Activated CD8-positive, alpha-beta T cell treated with anti-CD3 and anti-CD28 coated beads for 36 hours (primary cell): ENCODE measurements at regions not wholly inside any gene's neighbourhood (a gene's known extent, or its start where the extent isn't known, plus 50 kb on each side); places are given as distances from the start of the nearest gene placed in this dataset.

Experiments
- ATAC-seq: fragments of 200-7000 bp; cut with Tn5 transposase; one replicate; pipeline ENCODE4 v1.10.0; 2021; ENCODE audit warnings: mild to moderate bottlenecking, moderate library complexity
- CTCF ChIA-PET: fragments of 350-600 bp; sonication (Branson Sonifier 250); formaldehyde crosslinking; loops from one replicate; lab custom pipeline; 2021; ENCODE audit warnings: antibody characterized with exemption; lab: Charles Lee
- POLR2A ChIA-PET: fragments of 350-600 bp; sonication (Branson Sonifier 250); formaldehyde crosslinking; loops from one replicate; lab custom pipeline; 2021; ENCODE audit warnings: antibody characterized with exemption; lab: Charles Lee
- DNase-seq: peaks from one replicate; pipeline ENCODE4 v3.0.0-alpha.2; 2020
- H3K27ac Mint-ChIP-seq: one replicate; pipeline ENCODE4 v1.8.0; 2021; ENCODE audit warnings: mild to moderate bottlenecking, mixed read lengths
- H3K27me3 Mint-ChIP-seq: one replicate; pipeline ENCODE4 v1.8.0; 2021; ENCODE audit warnings: mixed read lengths
- H3K36me3 Mint-ChIP-seq: one replicate; pipeline ENCODE4 v1.8.0; 2021; ENCODE audit warnings: low read depth, mixed read lengths
- H3K4me1 Mint-ChIP-seq: one replicate; pipeline ENCODE4 v1.8.0; 2021; ENCODE audit warnings: low read depth, mixed read lengths
- H3K4me3 Mint-ChIP-seq: one replicate; pipeline ENCODE4 v1.8.0; 2021; ENCODE audit warnings: mild to moderate bottlenecking, moderate library complexity, mixed read lengths
- H3K9me3 Mint-ChIP-seq: one replicate; pipeline ENCODE4 v1.8.0; 2021; ENCODE audit warnings: mixed read lengths
- intact Hi-C: fragments of 100-400 bp; cut with micrococcal nuclease; formaldehyde crosslinking; loops from one replicate; pipeline ENCODE4 v1.10.0; 2022
- TF ChIP-seq, protein P1 (sequence below): fragments of 200-600 bp; IDR thresholded peaks from one replicate; pipeline ENCODE4 v1.8.0; 2022; ENCODE audit warnings: antibody characterized with exemption, mild to moderate bottlenecking

DNA sequence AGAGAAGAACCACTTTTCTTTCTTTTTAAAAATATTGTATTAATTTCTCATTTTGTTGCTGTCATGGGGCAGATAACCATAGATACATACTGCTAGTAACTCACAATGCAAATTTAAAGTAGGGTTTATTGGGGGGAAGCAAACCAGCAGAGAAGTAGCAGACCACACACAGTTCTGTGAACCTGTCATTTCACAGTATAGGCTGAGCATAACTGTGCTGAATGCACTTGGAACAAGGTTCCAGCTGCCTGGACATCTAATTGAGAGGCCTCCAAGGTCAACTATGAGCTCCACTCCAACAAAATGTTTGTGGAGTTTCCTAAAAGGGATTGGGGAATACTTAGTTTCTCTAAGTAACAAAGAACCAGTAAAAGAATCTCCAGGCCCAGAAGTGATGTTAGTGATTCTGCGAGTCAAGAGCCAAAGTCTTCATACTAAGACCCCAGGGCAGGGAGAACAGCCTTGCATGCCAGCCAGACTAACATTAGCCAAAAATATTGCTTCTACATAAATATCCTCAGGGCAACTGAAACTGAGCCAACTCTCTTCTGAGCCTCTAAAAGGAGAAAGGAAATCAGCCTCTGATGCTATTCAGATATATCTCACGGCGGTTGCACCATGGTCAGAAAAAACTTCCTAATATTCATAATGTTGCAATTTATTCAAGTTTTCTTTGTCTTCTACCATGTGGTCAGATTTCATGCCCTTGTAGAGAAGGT lies 856.4 kb upstream of the ALCAM start:
- no peaks in the 10 kb centered on the region for H3K27me3 Mint-ChIP-seq
- H3K27ac Mint-ChIP-seq, result no peak overlapping the region
- POLR2A ChIA-PET, result interaction anchor here (0.7 kb wide), 1 partner anchor 53 kb away, joined by 3 read pairs; no protein-coding TSS in a partner anchor
- H3K4me3 Mint-ChIP-seq, result no peak overlapping the region
- CTCF ChIA-PET, result no interaction called here
- H3K36me3 Mint-ChIP-seq, result no peaks in the 10 kb centered on the region
- TF ChIP-seq, protein P1, sequence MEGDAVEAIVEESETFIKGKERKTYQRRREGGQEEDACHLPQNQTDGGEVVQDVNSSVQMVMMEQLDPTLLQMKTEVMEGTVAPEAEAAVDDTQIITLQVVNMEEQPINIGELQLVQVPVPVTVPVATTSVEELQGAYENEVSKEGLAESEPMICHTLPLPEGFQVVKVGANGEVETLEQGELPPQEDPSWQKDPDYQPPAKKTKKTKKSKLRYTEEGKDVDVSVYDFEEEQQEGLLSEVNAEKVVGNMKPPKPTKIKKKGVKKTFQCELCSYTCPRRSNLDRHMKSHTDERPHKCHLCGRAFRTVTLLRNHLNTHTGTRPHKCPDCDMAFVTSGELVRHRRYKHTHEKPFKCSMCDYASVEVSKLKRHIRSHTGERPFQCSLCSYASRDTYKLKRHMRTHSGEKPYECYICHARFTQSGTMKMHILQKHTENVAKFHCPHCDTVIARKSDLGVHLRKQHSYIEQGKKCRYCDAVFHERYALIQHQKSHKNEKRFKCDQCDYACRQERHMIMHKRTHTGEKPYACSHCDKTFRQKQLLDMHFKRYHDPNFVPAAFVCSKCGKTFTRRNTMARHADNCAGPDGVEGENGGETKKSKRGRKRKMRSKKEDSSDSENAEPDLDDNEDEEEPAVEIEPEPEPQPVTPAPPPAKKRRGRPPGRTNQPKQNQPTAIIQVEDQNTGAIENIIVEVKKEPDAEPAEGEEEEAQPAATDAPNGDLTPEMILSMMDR, result no peak
- no peaks in the 10 kb centered on the region for H3K4me1 Mint-ChIP-seq
- ATAC-seq (no peak), DNase-seq (no peak)
- no peaks in the 10 kb centered on the region for H3K9me3 Mint-ChIP-seq
- intact Hi-C loops, result no loop called here

DNA sequence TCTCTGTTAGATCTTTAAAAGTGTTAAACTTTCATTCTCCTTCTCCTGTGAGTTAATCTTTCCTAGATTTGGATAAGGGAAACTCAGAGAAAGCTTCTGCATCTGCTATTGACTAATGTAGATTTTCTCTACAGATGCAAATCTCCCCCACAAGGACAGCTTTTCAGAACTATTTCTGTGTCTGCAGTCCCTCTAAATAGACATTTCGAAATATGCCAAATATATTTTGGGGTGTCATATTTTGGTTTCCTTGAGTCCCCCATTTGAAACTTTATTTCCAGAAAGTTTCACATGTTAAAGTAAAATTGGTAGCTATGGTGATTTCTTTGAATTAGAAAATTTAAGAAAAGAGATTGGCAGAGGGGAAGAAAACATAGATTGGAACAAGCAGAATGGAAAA lies 852.3 kb upstream of the ALCAM start:
- Mint-ChIP-seq H3K9me3 (no peaks in the 10 kb centered on the region), H3K36me3 (no peaks in the 10 kb centered on the region), H3K27me3 (no peaks in the 10 kb centered on the region), H3K4me1 (no peaks in the 10 kb centered on the region), H3K4me3 (no peak overlapping the region), H3K27ac (no peak overlapping the region)
- POLR2A ChIA-PET, result no interaction called here
- DNase-seq, result no peak
- intact Hi-C loops, result no loop called here
- ATAC-seq, result no peak
- CTCF ChIA-PET, result no interaction called here
- TF ChIP-seq, protein P1, result no peak

DNA sequence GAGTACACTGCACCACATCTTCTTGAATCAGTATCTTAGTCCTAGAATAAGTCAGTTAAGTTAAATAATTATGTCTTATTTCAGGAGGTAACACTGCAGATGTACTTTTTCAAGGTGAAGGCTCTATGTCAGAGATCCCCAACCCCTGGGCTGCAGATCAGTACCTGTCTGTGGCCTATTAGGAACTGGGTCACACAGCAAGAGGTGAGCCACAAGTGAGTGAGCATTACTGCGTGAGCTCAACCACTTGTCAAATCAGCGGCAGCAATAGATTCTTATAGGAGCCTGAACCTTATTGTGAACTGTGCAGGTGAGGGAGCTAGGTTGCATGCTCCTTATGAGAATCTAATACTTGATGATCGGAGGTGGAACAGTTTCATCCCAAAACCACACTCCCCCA lies 851.9 kb upstream of the ALCAM start:
- no peaks in the 10 kb centered on the region for H3K4me1 Mint-ChIP-seq
- no peaks in the 10 kb centered on the region for H3K36me3 Mint-ChIP-seq
- no peak for ATAC-seq
- no peak overlapping the region for H3K4me3 Mint-ChIP-seq
- H3K9me3 Mint-ChIP-seq, result no peaks in the 10 kb centered on the region
- DNase-seq, result no peak
- no peak overlapping the region for H3K27ac Mint-ChIP-seq
- no peaks in the 10 kb centered on the region for H3K27me3 Mint-ChIP-seq
- intact Hi-C loops, result no loop called here
- POLR2A ChIA-PET, result no interaction called here
- TF ChIP-seq, protein P1, result no peak
- CTCF ChIA-PET, result no interaction called here

DNA sequence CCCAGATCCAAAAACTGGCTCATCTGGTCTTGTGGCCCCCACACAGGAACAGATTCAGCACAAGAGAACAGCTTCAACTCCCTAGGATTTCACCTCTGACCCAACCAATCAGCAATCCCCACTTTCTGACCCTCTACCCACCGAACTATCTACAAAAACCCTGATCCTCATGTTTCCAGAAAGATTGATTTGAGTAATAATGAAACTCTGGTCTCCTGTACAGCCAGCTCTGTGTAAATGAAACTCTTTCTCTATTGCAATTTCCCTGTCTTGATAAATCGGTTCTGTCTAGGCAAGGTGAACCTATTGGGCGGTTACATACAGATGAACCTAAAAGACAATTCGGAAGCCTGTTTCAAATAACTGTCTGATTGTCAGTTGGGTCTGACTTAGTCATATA lies 847.6 kb upstream of the ALCAM start:
- TF ChIP-seq, protein P1, result no peak
- no peaks in the 10 kb centered on the region for H3K9me3 Mint-ChIP-seq
- no peak overlapping the region for H3K27ac Mint-ChIP-seq
- DNase-seq, result no peak
- ATAC-seq, result no peak
- H3K27me3 Mint-ChIP-seq, result no peaks in the 10 kb centered on the region
- ChIA-PET POLR2A (no interaction called here), CTCF (no interaction called here)
- H3K4me3 Mint-ChIP-seq, result no peak overlapping the region
- intact Hi-C loops, result no loop called here
- H3K36me3 Mint-ChIP-seq, result no peaks in the 10 kb centered on the region
- H3K4me1 Mint-ChIP-seq, result no peaks in the 10 kb centered on the region

DNA sequence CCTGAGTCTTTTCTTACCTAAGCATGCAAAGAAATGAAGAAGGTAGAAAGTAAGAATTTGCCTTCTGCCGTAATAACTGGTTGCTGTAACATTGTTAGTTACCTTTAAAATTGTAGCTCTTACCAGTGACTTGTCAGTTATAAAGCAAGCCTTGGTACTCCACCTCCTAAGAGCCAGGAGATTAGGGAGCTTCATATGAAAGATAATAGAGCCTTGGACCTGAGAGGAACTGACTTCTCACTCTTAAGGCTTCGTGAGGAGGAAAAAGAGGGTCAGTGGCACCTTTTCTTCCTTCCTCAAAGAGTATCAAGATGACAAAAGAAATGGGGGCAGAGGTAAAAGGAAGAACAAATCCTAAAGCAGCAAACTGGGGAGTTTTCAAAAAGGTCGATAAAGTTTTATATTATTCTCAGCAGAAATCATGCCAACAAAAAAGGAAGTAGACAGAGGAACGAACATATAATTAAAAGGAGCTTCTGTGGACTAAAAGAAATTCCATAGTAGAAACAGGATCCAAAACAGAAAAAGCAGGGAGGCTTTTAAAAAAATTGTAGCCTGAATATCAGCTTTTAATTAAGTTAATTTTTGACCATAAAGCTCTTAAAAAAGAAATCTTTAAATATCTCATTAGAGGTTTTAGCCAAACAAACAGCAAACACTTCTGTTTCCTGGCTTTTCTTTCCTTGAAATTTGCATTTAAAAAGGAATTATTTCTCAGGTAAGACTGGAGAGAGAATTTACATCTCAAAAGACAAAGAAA lies 847.1 kb upstream of the ALCAM start:
- CTCF ChIA-PET, result no interaction called here
- intact Hi-C loops, result no loop called here
- H3K4me1 Mint-ChIP-seq, result no peaks in the 10 kb centered on the region

More for the DNA sequence above, 847.1 kb upstream of the ALCAM start:
- POLR2A ChIA-PET, result no interaction called here
- H3K36me3 Mint-ChIP-seq, result no peaks in the 10 kb centered on the region
- ATAC-seq (no peak), DNase-seq (no peak)
- no peaks in the 10 kb centered on the region for H3K27me3 Mint-ChIP-seq
- no peak overlapping the region for H3K4me3 Mint-ChIP-seq
- TF ChIP-seq, protein P1, result no peak
- H3K9me3 Mint-ChIP-seq, result no peaks in the 10 kb centered on the region
- no peak overlapping the region for H3K27ac Mint-ChIP-seq
